HCT116 (cell line): ENCODE measurements at regions not wholly inside any gene's neighbourhood (a gene's known extent, or its start where the extent isn't known, plus 50 kb on each side); places are given as distances from the start of the nearest gene placed in this dataset.

Experiments
- ATAC-seq: fragments of 200-7000 bp; cut with Tn5 transposase; 2 replicates; pipeline ENCODE4 v1.9.1; 2020; ENCODE audit warnings: mild to moderate bottlenecking, moderate library complexity
- BruUV-seq: library from RNA; stranded (reverse); fragments of 400-500 nt; replicated peaks from 2 replicates; lab custom pipeline; 2021; lab: Mats Ljungman, UMichigan
- CTCF ChIA-PET: fragments of 300-600 bp; sonication (Branson Sonifier 250); formaldehyde crosslinking; loops from one replicate; lab custom pipeline; 2021; ENCODE audit warnings: antibody characterized with exemption; lab: Charles Lee
- POLR2A ChIA-PET: fragments of 300-600, 350-600 bp; sonication (Branson Sonifier 250); formaldehyde crosslinking; loops from one replicate; lab custom pipeline; 2021; ENCODE audit warnings: antibody characterized with exemption; lab: Charles Lee
- RAD21 ChIA-PET, 2 experiments: fragments of 300-600 bp; sonication (Branson Sonifier 250); formaldehyde crosslinking; loops; one replicate each; lab custom pipeline; 2023; ENCODE audit warnings: low total read pairs in 2 of 2; ENCODE audit not compliant: uncharacterized antibody in 2 of 2, unreplicated experiment in 2 of 2, low non-redundant PET in 1 of 2; lab: Charles Lee
- DNase-seq: peaks from one replicate; pipeline ENCODE4 v3.0.0-alpha.2; 2010; ENCODE audit warnings: low read depth, low spot score
- H2AFZ ChIP-seq: fragments of 200-600 bp; shearing (Covaris generic), sonication (generic); 2 replicates; pipeline ENCODE4 v1.6.1; 2017; ENCODE audit warnings: low read depth, mixed run types, mixed read lengths, antibody characterized with exemption, low read length; ENCODE audit not compliant: poor library complexity, severe bottlenecking
- H3K27ac ChIP-seq: 2 replicates; pipeline ENCODE4 v1.5.1; 2012; ENCODE audit warnings: low read depth, low read length
- H3K27me3 ChIP-seq: fragments of 200-600 bp; sonication (generic); 2 replicates; pipeline ENCODE4 v1.6.1; 2016; ENCODE audit warnings: mixed run types, low read length, mixed read lengths; ENCODE audit not compliant: insufficient read depth
- H3K36me3 ChIP-seq, 2 experiments: fragments of 200-500 bp in 1 of 2; fragments of 200-600 bp in 1 of 2; sonication (Bioruptor generic) in 1 of 2; sonication (generic) in 1 of 2; 2 replicates each; pipeline versions ENCODE4 v1.5.1 to v1.6.1; 2014 to 2016; ENCODE audit warnings: low read length in 2 of 2, inconsistent platforms in 1 of 2, mixed read lengths in 1 of 2, mixed run types in 1 of 2; ENCODE audit not compliant: insufficient read depth in 2 of 2, control insufficient read depth in 1 of 2
- H3K4me1 ChIP-seq, 2 experiments: fragments of 200-600 bp in 1 of 2; sonication (generic) in 1 of 2; 2 replicates each; pipeline versions ENCODE4 v1.5.1 to v1.6.1; 2012 to 2017; ENCODE audit warnings: low read length in 2 of 2, inconsistent platforms in 1 of 2, mild to moderate bottlenecking in 1 of 2, mixed read lengths in 1 of 2, mixed run types in 1 of 2, moderate library complexity in 1 of 2; ENCODE audit not compliant: insufficient read depth in 2 of 2, control insufficient read depth in 1 of 2
- H3K4me2 ChIP-seq: fragments of 200-600 bp; sonication (generic); 2 replicates; pipeline ENCODE4 v1.6.1; 2017; ENCODE audit warnings: mixed run types, low read length, mixed read lengths
- H3K4me3 ChIP-seq, 2 experiments: fragments of 200-600 bp in 1 of 2; sonication (generic) in 1 of 2; replicated peaks in 1 of 2; 2 replicates each; pipeline ENCODE4 v1.5.1; 2011 to 2016; ENCODE audit warnings: low read length in 2 of 2, control low read depth in 1 of 2, low read depth in 1 of 2, mild to moderate bottlenecking in 1 of 2, mixed read lengths in 1 of 2, mixed run types in 1 of 2
- H3K79me2 ChIP-seq: fragments of 200-600 bp; sonication (generic); 2 replicates; pipeline ENCODE4 v1.6.1; 2017; ENCODE audit warnings: mild to moderate bottlenecking, mixed run types, low read length, moderate library complexity, mixed read lengths; ENCODE audit not compliant: insufficient read depth
- H3K9ac ChIP-seq: fragments of 200-600 bp; sonication (generic); 2 replicates; pipeline ENCODE4 v1.6.1; 2016; ENCODE audit warnings: low read length, mixed read lengths
- H3K9me2 ChIP-seq: fragments of 200-600 bp; sonication (generic), shearing (Covaris generic); 2 replicates; pipeline ENCODE4 v1.6.1; 2017; ENCODE audit warnings: mixed run types, mild to moderate bottlenecking, moderate library complexity; ENCODE audit not compliant: insufficient read depth
- H3K9me3 ChIP-seq, 2 experiments: fragments of 200-500 bp in 1 of 2; fragments of 200-600 bp in 1 of 2; sonication (Bioruptor generic) in 1 of 2; sonication (generic) in 1 of 2; 2 replicates each; pipeline ENCODE4 v1.6.1; 2014 to 2017; ENCODE audit warnings: low read length in 2 of 2, mixed read lengths in 2 of 2, inconsistent platforms in 1 of 2, low read depth in 1 of 2, mild to moderate bottlenecking in 1 of 2, mixed run types in 1 of 2, moderate library complexity in 1 of 2; ENCODE audit not compliant: control insufficient read depth in 1 of 2, insufficient read depth in 1 of 2
- H4K20me1 ChIP-seq: fragments of 200-600 bp; sonication (generic), shearing (Covaris generic); 2 replicates; pipeline ENCODE4 v1.6.1; 2017; ENCODE audit warnings: mixed run types, mild to moderate bottlenecking, moderate library complexity; ENCODE audit not compliant: insufficient read depth
- ATF3 ChIP-seq: IDR thresholded peaks from 2 replicates; pipeline ENCODE4 v1.6.1; 2012
- CBX3 ChIP-seq: IDR thresholded peaks from 2 replicates; pipeline ENCODE4 v1.6.1; 2012; ENCODE audit warnings: low read depth
- CEBPB ChIP-seq: IDR thresholded peaks from 2 replicates; pipeline ENCODE4 v1.6.1; 2012; ENCODE audit warnings: low read depth
- CTCF ChIP-seq, 3 experiments: fragments of 200-600 bp in 1 of 3; sonication (generic) in 1 of 3; IDR thresholded peaks in 2 of 3; conservative IDR thresholded peaks in 1 of 3; 2 replicates each; pipeline ENCODE4 v1.5.1; 2012 to 2017; ENCODE audit warnings: low read depth in 2 of 3, low read length in 2 of 3, antibody characterized with exemption in 1 of 3, borderline replicate concordance in 1 of 3, control low read depth in 1 of 3, mild to moderate bottlenecking in 1 of 3, mixed read lengths in 1 of 3, mixed run types in 1 of 3, moderate library complexity in 1 of 3; ENCODE audit not compliant: insufficient read depth in 1 of 3
- EGR1 ChIP-seq: IDR thresholded peaks from 2 replicates; pipeline ENCODE4 v1.6.1; 2012; ENCODE audit warnings: low read depth
- ELF1 ChIP-seq: IDR thresholded peaks from 2 replicates; pipeline ENCODE4 v1.6.1; 2012; ENCODE audit warnings: low read depth, borderline replicate concordance
- EZH2 ChIP-seq: fragments of 200-600 bp; sonication (generic); IDR thresholded peaks from 2 replicates; pipeline ENCODE4 v1.6.1; 2017; ENCODE audit warnings: antibody characterized with exemption, mixed run types
- EZH2phosphoT487 ChIP-seq: fragments of 200-600 bp; IDR thresholded peaks from 2 replicates; pipeline ENCODE4 v1.6.1; 2018; ENCODE audit warnings: antibody characterized with exemption, borderline replicate concordance
- MAX ChIP-seq: IDR thresholded peaks from 2 replicates; pipeline ENCODE4 v1.6.1; 2012
- POLR2A ChIP-seq: IDR thresholded peaks from 2 replicates; pipeline ENCODE4 v1.7.0; 2011; ENCODE audit warnings: borderline replicate concordance; ENCODE audit not compliant: insufficient read depth, insufficient read length; ENCODE audit errors: extremely low read depth
- POLR2AphosphoS5 ChIP-seq: IDR thresholded peaks from 2 replicates; pipeline ENCODE4 v1.6.1; 2011; ENCODE audit warnings: mild to moderate bottlenecking, low read depth, low read length, moderate library complexity
- SP1 ChIP-seq: IDR thresholded peaks from 2 replicates; pipeline ENCODE4 v1.6.1; 2012; ENCODE audit warnings: low read depth
- ZBTB33 ChIP-seq: IDR thresholded peaks from 2 replicates; pipeline ENCODE4 v1.6.1; 2011; ENCODE audit warnings: mild to moderate bottlenecking, low read length, moderate library complexity; ENCODE audit not compliant: insufficient replicate concordance; ENCODE audit errors: extremely low read depth
- ZFX ChIP-seq: fragments of 450-650 bp; IDR thresholded peaks from 2 replicates; pipeline ENCODE4 v1.6.1; 2017
- ZNF274 ChIP-seq: fragments of 200-500 bp; sonication (Bioruptor generic); IDR thresholded peaks from 2 replicates; pipeline ENCODE4 v1.6.1; 2014; ENCODE audit warnings: mild to moderate bottlenecking, low read depth, low read length, inconsistent platforms
- intact Hi-C: fragments of 100-400 bp; cut with micrococcal nuclease; formaldehyde crosslinking; loops from 2 replicates; pipeline ENCODE4 v1.10.0; 2022

GRCh38 chr15:69513986-69514385 lies 61.4 kb downstream of the RPLP1 start:
- Histone ChIP-seq H3K9me2 (no peaks in the 10 kb centered on the region), H3K4me1 (no peaks in the 10 kb centered on the region), H3K4me3 (no peak overlapping the region), H3K36me3 (no peaks in the 10 kb centered on the region), H2AFZ (no peak overlapping the region), H3K9ac (no peak overlapping the region), H3K4me2 (no peak overlapping the region), H4K20me1 (no peaks in the 10 kb centered on the region), H3K9me3 (no peaks in the 10 kb centered on the region), H3K27me3 (no peaks in the 10 kb centered on the region), H3K79me2 (no peaks in the 10 kb centered on the region), H3K27ac (no peak overlapping the region)
- DNase-seq (no peak), ATAC-seq (no peak)
- RAD21 ChIA-PET: no interaction called here
- intact Hi-C loops: no loop called here
- CTCF ChIA-PET: no interaction called here
- POLR2A ChIA-PET: no interaction called here
- TF ChIP-seq POLR2AphosphoS5 (no peak), CEBPB (no peak), EGR1 (no peak), SP1 (no peak), EZH2phosphoT487 (no peak), ZFX (no peak)
- no TSS peak for BruUV-seq

- Histone ChIP-seq H3K79me2 (no peaks in the 10 kb centered on the region), H3K9me2 (no peaks in the 10 kb centered on the region), H3K27me3 (0 out of 2 replicates have a peak, but pooled peaks cover 3% of the 10 kb centered on the region), H3K36me3 (no peaks in the 10 kb centered on the region), H3K9me3 (no peaks in the 10 kb centered on the region), H3K4me3 (no peak overlapping the region), H2AFZ (no peak overlapping the region), H3K4me2 (no peak overlapping the region), H3K9ac (no peak overlapping the region), H3K27ac (no peak overlapping the region), H3K4me1 (no peaks in the 10 kb centered on the region), H4K20me1 (no peaks in the 10 kb centered on the region)
- no peak for TF ChIP-seq EZH2phosphoT487
- no peak for TF ChIP-seq ELF1
- TF ChIP-seq EGR1: no peak
- no peak for TF ChIP-seq EZH2
- no peak for TF ChIP-seq MAX
- no peak for TF ChIP-seq CTCF (IDR thresholded peaks at IDR 0.05 in 2 of 3, conservative IDR thresholded peaks at IDR 0.05 in 1 of 3; ENCODE audit: borderline replicate concordance in 1 of 3, insufficient read depth in 1 of 3, low read depth in 2 of 3, low read length in 2 of 3)
- no peak for TF ChIP-seq CBX3
- TF ChIP-seq ZNF274: no peak
- no peak for TF ChIP-seq POLR2A
- TF ChIP-seq ZBTB33: no peak
- no peak for TF ChIP-seq ATF3
- TF ChIP-seq CEBPB: no peak
- ChIA-PET POLR2A (no interaction called here), RAD21 (no interaction called here), CTCF (no interaction called here)
- ATAC-seq (no peak), DNase-seq (no peak)
- intact Hi-C loops: no loop called here
- no TSS peak for BruUV-seq
Observed at GRCh38 chr15:69515508-69515907, 62.9 kb downstream of the RPLP1 start.
